HG03064 (cell line): ENCODE measurements at regions not wholly inside any gene's neighbourhood (a gene's known extent, or its start where the extent isn't known, plus 50 kb on each side); places are given as distances from the start of the nearest gene placed in this dataset.

Experiments
- ATAC-seq: cut with Tn5 transposase; IDR thresholded peaks from one replicate; pipeline ENCODE4 v1.9.1; 2021; ENCODE audit warnings: low read depth; ENCODE audit not compliant: unreplicated experiment

DNA sequence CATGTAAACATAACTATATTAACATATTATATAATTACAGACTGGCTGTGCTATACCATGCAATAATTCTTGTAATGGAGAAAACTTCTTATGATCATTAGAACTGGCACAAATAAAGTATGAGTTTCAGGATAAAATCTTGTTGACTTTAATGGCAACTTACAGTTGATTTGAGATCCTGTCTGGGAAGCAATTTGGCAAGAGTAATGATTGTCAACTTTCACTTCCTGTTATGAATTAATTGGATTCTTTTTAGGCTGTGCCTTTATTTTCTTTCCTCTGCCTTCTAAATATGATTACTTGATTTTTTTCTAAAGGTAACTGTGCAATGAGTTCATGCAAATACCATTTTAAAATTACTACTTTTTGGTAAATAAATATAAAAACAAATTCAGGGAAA is 158.1 kb upstream of the B3GAT2 start:
- no peak for ATAC-seq

DNA sequence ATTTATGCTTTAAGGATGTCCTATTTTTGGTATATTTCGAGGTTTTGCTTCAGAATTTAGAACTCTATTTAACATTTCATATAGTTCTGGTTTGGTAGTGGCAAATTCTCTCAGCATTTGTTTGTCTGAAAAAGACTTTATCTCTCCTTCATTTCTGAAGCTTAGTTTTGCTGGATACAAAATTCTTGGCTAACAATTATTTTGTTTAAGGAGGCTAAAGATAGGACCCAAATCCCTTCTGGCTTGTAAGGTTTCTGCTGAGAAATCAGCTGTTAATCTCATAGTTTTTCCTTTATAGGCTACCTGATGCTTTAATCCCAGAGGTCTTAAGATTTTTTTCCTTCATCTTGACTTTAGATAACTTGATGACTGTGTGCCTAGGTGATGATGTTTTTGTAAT is 162.7 kb upstream of the B3GAT2 start:
- ATAC-seq, result no peak

DNA sequence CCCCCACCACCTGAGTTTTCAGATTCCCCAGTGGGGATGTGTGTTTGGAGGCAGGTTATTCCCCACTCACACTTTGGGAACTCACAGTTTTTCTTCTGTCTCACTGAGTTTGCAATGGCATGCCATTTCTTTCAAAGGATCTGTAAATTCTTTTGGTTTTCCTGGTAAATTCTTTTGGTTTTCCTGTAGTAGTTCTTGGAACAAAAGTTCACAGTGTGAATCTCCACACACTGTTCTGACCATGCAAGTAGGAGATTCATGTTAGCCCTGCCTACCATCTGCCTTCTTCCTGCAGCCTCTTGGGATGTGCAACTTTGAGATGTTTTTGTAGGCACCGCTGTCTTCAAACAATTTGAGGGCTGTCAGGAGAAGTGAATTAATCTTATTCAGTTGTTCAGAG is 165.6 kb upstream of the OGFRL1 start:
- no peak for ATAC-seq

DNA sequence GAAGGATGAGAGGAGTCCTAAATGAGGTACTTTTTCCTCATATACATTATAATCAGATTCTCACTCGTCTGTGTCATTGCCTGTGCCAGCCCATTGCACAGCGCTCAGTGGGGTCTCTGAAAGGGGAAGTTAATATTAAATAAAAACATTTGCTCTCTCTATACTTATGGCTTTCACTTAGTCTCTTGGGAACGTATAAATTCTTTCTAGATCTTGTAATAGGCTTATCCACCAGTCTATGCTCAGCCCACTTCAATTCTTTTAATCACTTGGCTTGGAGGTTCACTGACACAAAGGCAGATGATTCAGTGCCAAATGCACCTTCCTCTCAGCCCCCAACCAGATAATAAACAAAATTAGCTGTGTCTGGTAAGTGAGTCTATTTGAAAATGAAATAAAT is 164.3 kb upstream of the OGFRL1 start:
- no peak for ATAC-seq

DNA sequence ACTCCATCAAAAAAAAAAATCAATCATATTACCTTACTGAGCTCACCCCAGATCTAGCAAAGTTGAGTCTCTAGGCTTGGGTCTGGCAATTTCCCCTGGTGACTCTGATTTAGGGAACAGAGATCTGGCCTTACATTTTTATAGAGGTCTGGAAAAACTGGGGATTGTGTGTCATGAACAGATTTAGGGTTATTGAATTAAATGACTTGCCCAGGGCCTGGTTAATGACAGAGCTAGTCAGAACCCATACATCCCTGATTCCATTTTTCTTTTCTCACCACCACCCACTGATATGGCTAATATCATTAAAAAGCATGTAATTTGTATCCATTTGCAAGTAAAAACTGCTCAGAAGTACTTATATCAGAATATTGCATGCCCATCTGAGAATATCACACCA is 163.4 kb upstream of the OGFRL1 start:
- no peak for ATAC-seq

DNA sequence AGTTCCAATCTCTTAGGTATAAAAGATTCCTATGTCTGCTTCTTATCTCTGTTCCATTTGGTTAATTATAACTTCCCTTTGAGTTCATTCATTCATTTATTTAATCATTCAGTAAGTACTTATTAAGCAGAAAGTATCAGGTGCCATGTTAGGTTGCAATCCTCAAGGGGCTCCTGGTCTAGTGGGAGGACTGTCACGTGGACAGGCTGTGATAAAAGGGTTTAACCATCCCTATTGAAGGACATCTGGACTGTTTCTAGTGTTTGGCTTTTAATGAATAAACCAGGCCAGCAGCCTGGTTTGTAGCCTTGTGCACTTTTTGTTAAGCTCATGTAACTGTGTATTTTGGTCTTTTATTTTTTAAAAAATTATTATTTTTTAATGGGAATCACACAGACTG is 162.1 kb upstream of the OGFRL1 start:
- no peak for ATAC-seq

DNA sequence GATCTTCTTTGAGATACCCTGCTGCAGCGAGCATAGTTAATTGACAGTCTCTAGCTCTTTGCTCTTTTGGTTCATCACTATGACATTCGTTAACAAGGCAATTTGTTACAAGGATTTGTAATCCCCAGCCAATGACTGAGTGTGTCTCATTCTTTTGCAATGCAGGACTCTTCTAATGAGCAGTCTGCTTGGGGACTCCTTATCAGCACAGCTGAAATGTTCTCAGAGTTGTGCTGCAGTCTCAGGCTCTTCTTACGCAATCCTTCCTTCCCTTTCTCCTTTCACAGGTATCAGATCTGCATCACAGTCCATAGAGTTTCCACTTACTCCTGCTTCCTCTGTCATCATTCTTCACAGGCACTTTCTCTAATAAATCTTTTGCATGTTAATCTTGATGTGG is 161.2 kb upstream of the OGFRL1 start:
- no peak for ATAC-seq

DNA sequence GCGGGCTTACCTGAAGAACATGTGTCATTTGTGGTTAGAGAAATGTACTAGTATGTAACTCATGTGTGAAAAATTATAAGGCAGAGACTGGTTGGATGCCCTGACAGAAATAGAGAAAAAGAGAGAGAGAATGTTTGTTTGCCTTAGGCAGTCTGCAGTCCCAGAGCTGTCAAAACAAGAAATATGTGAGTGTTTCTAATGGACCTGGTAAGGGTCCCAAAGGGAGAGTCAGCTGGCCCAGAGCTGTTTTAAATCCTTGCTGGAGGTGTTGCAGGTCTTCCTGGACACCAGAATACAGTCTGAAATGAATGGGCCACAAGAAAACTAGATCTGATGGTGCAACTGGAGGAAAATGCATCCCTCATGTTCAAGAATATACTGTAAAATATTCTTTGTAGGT is 158.3 kb upstream of the OGFRL1 start:
- ATAC-seq, result no peak

DNA sequence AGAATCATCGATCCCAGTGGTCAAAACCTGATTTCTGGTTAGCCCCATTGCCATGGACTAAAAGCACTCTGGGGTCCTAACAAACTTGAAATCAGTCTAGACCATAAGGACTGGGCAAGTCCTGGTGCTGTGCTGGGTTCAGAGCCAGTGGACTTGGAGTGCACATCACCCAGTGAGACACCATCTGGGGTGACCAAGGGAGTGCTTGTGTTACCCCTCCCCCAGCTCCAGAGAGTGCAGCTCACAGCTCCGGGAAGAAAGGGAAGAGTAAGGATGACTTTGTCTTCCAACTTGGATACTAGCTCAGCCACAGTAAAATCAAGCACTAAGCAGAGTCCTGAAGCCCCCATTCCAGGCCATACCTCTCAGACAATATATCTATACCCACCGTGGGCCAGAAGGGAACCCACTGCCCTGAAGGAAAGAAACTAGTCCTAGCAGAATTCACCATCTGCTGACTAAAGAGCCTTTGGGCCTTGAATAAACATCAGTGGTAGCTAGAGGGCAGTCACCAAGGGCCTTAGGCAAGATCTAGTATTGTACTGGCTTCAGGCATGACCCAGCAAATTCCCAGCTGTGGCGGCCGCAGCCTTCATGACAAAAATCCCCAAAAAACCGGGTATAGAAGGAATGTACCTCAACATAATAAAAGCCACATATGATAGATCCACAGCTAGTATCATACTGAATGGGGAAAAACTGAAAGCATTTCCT is 153.5 kb upstream of the OGFRL1 start:
- no peak for ATAC-seq

DNA sequence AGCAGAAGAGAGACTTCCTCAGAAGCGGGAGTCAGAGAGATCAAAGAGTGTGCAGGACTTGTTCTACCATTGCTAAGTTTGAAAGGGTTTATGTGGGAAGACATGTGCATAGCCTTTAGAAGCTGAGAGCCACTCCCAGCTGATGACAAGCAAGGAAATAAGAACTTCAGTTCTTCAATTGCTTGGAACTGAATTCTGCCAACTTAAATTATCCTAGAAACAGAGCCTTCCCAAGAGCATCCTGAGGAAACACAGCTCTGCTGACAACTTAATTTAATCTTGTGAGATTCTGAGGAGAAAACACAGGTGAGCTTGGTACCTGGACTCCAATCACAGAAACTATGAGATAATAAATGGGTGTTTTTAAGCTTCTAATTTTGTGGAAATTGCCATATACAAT is 150.6 kb upstream of the OGFRL1 start:
- ATAC-seq, result no peak

DNA sequence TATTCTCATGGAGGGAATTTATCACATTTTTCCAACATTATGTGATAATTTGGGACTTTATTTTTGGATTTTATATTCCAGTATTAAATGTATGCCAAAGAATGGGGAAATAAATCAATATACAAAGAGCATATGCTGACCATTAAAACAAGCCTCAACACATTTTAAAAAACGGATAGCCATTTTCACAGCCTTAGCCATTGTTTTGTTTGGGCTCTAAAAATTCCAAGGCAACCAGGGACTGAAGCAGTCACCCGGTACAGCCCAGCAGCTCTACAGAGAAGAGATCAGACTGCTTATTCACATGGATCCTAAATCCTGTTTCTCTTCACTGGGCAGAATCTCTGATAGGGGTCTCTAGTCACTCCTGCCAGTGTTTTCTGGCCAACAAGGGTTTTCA is 150.2 kb upstream of the OGFRL1 start:
- ATAC-seq, result no peak

DNA sequence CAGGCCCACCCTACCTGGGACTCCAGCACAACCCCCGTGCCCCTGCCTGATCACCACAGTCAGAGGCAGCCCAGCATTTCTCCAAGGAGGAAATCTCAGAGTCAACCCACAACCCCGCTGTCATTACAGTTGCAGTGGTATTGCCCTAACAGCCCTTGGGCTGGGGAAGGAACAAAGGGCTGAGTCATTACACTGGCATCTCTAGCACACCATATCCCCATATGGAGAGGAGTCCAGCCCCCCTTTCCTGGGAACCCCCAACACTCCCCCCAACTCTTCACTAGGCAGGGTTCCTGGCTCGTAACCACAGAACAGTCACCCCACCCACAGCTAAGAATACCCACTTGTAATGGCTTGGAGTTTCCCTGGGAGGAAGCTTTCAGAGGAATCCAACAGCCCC is 149.4 kb upstream of the OGFRL1 start:
- ATAC-seq, result no peak

DNA sequence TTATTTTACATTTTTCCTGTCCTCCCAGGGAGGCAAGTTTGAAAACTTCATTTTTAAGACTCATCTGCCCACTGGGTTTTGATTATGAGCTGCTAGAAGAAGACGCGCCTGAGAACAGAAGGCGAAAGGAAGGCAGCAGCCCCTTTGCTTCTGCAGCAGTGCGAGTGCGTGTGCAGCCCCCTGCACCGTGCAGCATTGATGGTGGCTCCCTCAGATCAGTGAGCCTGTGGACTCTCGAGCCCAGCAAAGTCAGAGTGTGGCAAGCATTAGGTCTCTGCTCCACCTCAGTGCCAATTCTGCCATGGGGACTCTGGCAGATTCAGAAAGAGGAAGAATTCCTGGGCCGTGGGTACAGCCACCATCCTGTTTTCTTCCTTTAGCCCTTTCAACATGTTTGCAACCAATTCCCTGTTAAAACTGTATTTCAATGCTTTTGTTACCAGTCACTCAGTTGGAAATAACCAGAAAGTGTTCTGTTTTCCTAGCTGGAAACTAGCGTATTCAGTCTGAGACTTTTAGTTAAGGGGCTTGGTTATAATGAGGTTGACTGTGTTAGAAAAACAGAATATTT is 134.8 kb upstream of the OGFRL1 start:
- no peak for ATAC-seq

DNA sequence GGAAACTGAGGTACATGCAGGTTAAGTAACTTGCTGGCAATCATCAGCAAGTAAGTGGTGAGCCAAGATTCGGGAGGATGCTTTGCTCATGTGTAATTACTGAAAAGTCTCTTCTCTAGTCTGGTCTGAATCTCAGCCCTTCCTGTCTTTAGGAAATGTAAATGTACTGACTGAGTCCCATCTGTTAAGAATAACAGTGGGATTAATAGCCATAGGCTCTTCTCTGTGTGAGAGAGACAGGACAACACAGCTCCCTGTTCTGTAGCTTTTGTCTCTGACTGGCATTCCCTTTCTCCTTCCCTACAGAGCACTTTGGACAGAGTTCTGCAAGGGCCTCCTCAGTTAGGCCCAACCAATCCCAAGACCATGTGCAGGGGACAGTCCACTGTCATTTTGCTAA is 131.3 kb upstream of the OGFRL1 start:
- ATAC-seq, result no peak

DNA sequence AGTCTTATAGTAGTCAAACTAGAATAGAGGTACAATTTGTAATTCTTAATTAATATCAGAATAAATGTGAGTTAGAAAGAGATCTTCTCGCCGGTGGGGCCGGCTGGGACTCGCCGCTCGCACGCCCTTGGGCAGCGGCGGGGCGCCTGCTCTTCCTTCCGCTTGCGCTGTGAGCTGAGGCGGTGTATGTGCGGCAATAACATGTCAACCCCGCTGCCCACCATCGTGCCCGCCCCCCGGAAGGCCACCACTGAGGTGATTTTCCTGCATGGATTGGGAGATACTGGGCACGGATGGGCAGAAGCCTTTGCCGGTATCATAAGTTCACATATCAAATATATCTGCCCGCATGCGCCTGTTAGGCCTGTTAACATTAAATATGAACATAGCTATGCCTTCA is 123.7 kb upstream of the OGFRL1 start:
- no peak for ATAC-seq

DNA sequence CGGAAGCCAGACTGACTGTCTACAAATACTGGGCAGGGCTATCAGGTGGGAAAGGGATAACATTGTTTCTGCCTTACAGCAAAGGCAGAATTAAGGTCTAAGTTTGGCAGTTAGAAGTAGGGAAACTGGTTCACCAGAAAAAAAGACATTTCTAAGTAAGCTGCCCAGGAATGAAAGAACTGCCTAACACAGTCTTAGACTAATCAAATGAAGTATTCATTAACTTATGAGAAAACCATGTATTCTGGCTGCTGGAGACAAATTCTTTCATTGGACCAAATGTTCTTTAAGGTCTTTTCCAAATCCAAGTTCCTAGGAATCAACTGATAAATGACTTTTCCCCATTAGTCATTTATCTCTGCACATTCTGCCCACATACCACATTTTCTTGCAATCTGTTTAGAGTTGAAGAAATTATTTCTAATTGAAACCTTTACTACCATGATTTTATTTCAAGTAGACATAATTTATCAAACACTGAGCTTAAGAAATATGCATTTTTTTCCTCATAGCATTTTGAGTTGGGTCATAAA is 120.3 kb upstream of the OGFRL1 start:
- ATAC-seq, result no peak

DNA sequence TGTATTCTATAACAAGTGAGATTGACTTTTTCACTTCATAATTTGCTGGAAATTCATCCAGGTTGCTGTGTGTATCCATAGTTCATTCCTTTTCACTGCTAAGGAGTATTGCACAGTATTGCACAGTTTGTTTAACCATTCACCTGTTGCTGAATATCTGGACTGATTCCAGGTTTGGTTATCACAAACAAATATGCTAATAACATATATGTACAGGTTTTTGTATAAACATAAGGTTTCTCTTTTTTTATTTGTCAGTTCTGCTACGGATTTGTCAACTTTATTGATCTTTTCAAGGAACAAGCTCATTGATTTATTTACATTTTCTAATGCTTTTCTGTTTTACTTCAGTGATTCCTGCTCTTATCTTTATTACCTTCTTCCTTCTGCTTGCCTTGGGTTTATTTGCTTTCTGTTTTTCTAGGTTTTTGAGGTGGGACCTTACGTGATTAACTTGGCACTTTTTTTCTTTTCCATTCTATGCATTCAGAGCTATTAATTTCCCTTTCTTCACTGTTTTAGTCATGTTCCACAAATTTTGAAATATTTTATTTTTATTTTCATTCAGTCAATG is 117.0 kb upstream of the OGFRL1 start:
- no peak for ATAC-seq

DNA sequence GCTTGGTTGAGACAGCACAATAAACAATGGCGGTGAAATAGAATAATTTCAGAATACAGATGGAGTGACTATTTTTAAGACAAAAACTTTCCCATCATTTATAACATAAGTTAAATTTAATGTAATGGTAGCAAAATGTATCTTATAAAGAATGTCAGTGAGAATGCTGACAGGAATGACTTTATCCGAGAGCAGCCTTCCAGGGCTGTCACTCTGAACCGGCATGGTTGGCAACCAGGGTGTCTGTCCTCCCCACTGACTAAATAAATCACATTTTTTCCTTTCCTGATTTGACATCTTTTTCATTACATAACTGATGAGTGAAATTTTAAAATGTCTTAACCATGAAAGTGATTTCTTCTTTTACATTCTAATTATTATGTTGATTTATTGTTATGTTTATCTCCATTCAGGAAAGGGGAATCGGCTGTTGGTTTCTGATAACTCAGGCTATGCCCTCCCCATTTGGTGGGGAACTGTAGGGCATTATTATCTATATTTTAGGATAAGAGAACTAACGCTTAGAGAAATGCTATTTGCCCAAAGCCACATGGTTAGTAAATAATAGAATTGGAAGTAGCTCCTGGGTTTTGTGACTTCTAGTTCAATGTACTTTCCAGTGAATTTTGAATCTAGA is 109.2 kb upstream of the OGFRL1 start:
- ATAC-seq, result no peak

DNA sequence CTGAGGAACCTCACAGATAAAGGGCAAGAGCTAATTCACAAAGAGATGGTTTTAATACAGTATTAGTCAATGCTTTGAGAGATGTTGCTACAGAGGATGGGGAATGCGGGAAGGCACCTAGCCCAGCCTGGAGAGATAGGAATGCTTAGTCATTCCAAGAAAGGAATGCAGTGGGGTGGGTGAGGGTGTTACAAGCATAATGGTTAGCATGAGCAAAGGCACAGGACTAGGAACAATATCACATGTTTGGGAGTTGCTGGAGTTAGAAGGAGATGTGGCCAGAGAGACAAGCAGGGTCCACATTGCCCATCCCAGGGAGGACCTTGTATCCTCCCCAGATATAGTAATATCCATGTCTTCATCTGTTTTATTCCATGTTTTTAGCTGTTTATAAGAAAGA is 107.0 kb upstream of the OGFRL1 start:
- ATAC-seq, result no peak

DNA sequence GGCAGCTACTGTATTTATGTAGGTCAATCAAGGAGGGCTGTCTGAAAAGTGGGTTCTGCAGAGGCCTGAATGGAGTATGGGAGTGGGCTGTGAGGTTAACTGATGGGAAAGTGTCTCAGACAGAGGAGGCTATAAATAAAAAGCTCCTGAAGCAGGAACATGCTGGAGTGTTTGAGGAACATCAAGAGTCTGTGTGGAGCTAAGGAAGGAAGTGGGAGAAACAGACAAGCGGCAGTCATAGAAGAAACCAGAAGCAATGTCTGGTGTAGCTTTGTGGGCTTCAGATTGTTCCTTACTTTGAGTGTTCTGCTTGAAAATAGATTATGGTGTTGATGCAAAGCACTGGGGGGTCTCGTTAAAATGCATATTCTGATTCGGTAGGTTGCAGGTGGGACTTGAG is 101.5 kb upstream of the OGFRL1 start:
- no peak for ATAC-seq

DNA sequence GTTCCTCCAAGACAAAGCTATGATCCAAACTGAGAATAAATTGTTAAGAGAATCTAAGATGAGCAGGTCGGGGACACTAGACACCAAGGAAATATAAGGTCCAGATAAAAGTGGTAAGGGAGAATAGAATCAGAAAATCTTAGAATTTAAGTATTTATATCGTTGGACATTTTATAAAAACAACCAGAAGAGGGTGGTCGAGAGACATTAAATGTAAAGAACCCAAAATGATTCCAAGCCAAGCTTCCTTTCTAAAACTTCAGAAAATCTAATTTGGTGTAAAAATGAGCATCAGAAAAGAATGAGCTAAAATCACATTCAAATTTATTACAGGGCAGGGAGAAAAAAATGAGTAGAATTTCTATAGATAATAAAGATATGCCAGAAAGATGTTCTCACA is 97.8 kb upstream of the OGFRL1 start:
- ATAC-seq, result no peak

DNA sequence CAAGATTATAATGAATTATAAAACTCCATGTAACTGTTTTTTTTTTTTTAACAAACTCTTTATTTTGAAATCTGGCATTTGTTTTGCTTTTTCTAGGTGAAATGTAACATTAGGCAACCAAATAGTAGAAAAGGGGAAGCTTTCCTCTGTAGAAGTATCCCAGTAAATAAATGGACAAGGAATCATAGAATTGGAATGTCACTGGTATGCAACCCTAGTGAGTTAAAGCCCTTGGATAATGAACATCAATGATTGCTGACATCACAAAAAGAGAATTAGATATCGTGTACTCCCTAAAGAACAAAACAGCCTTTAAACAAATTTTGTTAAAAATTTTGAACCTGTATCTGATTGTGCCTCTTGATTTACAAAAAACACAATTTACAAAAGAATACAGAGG is 93.9 kb upstream of the OGFRL1 start:
- ATAC-seq, result no peak
